H7 (cell line): ENCODE measurements at regions not wholly inside any gene's neighbourhood (a gene's known extent, or its start where the extent isn't known, plus 50 kb on each side); places are given as distances from the start of the nearest gene placed in this dataset.

Experiments
- DNase-seq: peaks from one replicate; pipeline ENCODE4 v3.0.0; 2012
- H3K27me3 ChIP-seq: 2 replicates; pipeline ENCODE4 v1.6.0; 2011; ENCODE audit warnings: mild to moderate bottlenecking, low read length; ENCODE audit not compliant: control insufficient read depth, insufficient read depth
- H3K36me3 ChIP-seq: replicated peaks from 2 replicates; pipeline ENCODE4 v1.5.1; 2011; ENCODE audit warnings: low read length; ENCODE audit not compliant: control insufficient read depth, insufficient read depth
- H3K4me3 ChIP-seq: 2 replicates; pipeline ENCODE4 v1.5.1; 2011; ENCODE audit warnings: low read depth, mild to moderate bottlenecking, control low read depth, low read length, moderate library complexity; ENCODE audit not compliant: insufficient read depth

DNA sequence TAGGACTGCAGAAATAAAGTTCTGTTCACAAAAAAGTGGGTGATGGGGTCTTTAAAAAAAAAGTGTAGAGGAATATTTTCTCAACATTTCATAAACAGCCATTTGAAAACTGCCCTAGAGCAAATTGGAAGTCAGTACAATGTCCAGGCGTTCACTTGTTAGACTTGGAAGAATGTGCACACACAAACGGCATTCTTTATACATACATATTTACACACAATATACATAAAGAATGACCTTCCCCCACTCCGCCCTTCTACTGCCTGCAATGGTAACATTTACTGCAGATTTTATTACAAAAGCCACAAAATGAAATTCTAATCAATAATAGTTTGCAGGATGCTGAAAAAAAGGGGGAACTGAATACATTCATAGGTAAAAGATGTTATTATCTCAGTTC lies 103.4 kb upstream of the TOX3 start:
- H3K36me3 ChIP-seq: no peaks in the 10 kb centered on the region

DNA sequence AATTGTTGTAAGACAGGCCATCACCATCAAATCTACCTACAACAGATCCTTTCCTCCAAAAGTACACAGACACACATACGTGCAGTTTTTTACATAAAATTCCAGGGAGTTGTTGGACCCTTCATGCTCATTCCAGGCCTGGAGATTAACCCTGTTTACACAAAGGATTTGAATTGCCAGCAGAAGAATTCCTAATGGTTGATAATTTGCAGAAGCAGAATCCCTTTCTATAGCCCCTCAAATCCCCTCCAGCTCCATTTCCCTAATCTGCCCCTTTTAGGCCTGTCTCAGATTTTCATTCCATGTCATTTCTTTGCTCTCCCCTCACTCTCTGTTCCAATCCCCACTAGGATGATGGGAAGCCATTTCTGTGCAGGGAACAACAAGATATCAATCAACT lies 102.9 kb upstream of the TOX3 start:
- no peak for DNase-seq
- Histone ChIP-seq H3K27me3 (no peaks in the 10 kb centered on the region), H3K4me3 (no peak overlapping the region), H3K36me3 (no peaks in the 10 kb centered on the region)

More for the DNA sequence above, 103.4 kb upstream of the TOX3 start:
- DNase-seq: no peak
- H3K27me3 ChIP-seq: no peaks in the 10 kb centered on the region
- no peak overlapping the region for H3K4me3 ChIP-seq

DNA sequence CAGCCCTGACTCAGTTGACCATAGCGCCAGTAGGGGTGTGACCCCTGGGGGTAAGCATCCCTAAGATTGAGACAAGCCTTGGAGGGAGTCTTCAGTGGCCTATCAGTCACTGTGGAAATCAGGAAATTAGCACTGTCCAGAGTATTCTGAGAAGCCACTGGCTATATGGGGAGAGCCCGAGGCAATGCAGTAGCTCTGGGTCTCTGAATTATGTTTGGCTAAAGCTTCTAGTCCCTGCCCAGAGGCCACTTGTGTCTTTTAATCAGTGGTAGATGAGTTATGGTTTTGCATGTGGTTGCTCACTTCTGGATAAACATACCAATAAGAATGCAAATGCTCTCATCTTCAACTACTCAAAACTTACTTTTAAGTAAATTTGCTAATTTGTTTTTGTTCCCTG lies 100.6 kb upstream of the TOX3 start:
- Histone ChIP-seq H3K27me3 (no peaks in the 10 kb centered on the region), H3K36me3 (no peaks in the 10 kb centered on the region), H3K4me3 (no peak overlapping the region)
- no peak for DNase-seq

DNA sequence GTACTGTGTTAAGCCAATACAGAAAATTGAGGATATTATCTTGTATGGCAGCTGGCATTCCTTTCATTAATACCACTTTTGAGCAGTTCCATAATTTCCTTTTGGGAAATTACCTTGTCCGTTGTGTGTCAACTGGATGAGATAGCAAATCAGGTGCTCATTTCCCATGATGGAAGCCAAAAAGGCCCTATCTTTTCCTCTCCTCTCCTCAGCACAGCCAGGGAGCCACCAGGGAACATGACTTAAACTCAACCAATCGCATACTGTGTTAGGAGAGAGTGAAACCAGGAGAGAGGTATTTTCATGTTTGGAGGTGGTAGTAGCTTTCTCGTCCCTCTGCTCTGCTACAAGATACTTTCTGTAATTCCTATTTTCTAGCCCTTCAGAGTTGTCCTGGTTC lies 96.1 kb upstream of the TOX3 start:
- Histone ChIP-seq H3K27me3 (no peaks in the 10 kb centered on the region), H3K4me3 (no peak overlapping the region), H3K36me3 (no peaks in the 10 kb centered on the region)
- no peak for DNase-seq

DNA sequence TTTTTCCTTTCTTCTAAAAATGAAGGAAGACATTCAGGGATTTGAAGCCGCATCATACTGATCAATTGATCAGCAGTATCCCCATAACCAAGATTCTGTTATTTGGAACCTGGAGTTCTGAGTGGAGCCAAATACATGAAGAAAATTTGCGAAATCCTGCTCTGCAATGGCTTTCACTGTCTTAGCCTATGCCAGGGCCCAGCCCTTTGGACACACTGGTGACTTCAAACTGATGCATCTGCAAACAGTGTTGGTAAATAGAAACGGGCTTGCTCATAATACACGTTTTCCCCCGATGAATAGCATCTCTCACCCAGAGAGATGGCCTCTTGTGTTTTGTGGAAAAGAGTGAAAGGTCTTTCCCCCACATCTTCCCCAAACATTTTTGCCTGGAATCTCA lies 87.6 kb upstream of the TOX3 start:
- Histone ChIP-seq H3K4me3 (no peak overlapping the region), H3K27me3 (no peaks in the 10 kb centered on the region), H3K36me3 (no peaks in the 10 kb centered on the region)
- no peak for DNase-seq

DNA sequence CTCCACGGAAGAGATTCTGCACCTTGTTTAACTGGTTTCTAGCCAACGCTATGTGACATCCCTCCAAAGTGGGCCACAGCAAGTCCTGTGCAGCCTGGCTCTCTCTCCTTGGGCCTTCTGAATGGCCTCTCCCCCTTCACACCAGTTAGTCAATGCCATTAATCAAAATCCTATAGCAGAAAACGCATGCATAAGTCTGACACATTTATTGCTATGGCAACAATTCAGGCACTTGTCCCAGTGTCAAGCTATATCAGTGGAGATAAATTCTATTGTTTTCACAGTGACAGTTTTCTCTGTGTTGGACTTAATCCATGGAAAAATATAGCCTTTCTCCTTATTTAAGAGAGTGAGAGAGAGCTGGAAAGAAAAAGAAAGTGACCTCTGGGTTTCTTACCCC lies 87.2 kb upstream of the TOX3 start:
- no peaks in the 10 kb centered on the region for H3K27me3 ChIP-seq
- no peaks in the 10 kb centered on the region for H3K36me3 ChIP-seq
- H3K4me3 ChIP-seq: no peak overlapping the region
- DNase-seq: no peak

DNA sequence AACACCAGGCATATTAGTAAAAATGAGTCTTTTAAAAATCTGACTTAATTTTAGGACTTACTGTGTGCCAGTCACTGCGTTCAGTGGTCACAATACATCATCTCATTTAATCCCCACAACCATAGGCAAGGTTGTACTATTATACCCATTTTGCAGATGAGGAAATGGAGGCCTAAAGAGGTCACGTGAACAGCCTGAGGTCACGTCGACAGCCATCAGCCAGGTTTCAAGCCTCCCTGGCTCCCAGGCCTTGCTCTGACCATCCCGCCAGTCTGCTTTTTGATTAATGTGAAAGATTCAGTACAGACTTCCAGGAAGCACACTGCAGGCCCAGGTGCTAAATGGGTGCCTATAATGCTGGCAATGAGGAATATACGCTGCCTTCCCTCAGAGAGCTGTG lies 86.3 kb upstream of the TOX3 start:
- no peak for DNase-seq
- H3K27me3 ChIP-seq: no peaks in the 10 kb centered on the region
- H3K4me3 ChIP-seq: no peak overlapping the region
- no peaks in the 10 kb centered on the region for H3K36me3 ChIP-seq

DNA sequence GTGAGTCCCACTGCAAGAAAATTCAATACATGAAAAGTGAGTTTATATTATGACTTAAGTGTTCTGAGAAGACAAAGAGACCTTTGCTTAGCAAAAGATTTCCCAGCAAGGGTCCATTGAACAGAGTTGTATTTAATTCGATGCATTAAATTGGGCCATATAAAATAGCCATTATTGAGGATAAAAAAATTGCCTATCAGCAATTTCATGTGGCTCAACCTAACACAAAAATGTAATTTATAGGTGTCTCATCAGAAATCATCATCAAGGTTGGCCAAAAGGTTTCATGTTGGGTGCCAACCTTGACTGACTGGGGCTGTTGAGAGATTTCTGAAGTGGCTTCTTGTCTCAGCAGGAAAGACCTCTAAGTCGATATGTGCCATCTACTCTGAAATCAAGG lies 84.8 kb upstream of the TOX3 start:
- no peak for DNase-seq
- Histone ChIP-seq H3K27me3 (no peaks in the 10 kb centered on the region), H3K4me3 (no peak overlapping the region), H3K36me3 (no peaks in the 10 kb centered on the region)

DNA sequence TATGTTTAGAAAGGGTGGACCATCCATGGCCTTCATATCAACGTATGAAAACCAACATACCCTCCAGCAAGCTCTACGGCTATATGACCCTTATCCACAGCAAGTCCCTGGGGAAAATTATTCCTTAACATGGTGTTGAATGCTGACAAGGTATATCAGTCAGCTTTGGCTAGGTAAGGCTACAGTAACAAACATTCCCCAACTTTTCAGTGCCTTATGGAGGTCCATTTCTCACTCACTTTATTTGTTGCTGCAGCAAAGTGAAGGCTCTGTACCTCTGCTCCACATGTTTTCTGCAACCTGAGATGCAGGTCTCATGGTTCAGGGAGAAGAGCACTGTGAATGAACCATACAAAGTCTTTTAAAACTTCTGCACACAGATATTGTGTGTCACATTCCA lies 83.8 kb upstream of the TOX3 start:
- no peak overlapping the region for H3K4me3 ChIP-seq
- H3K36me3 ChIP-seq: no peaks in the 10 kb centered on the region
- DNase-seq: no peak
- H3K27me3 ChIP-seq: no peaks in the 10 kb centered on the region

DNA sequence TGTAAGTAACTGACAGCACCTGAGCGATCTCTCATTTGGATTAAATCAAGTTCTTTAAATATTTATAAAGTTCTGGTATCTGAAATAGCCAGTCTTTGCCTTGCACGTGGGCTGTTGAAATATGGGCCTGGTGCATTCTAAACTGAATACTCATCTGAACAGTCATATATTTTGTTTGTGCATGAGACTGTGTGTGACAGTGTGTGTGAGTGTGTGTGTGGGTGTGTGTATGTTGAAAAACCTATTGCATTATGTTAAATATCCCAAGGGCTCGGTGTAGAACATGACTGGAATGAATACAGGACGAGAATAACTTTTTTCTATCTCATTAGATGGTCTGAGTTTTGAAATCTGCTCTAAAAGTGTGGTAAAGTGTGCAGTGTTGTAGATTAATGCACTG lies 82.4 kb upstream of the TOX3 start:
- H3K27me3 ChIP-seq: no peaks in the 10 kb centered on the region
- no peak for DNase-seq
- H3K4me3 ChIP-seq: no peak overlapping the region
- no peaks in the 10 kb centered on the region for H3K36me3 ChIP-seq

DNA sequence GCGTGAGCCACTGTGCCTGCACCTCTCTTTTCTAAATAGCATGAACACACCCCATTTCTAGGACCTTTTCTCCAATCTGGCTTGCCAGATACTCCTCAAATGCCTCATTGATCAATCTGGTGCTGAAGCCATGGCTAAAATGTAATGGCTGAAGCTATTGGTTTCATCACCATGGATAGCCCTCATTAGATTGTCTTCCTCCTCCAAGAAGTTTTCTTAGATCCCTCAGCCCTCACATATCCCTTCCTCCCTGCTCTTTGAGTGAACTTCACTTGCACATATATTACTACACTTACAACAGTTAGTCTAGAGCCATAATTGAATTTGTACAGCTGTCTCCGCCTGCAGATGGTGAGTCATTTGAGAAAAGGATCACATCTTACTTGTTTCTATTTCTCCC lies 77.9 kb upstream of the TOX3 start:
- no peak for DNase-seq
- H3K36me3 ChIP-seq: no peaks in the 10 kb centered on the region
- no peak overlapping the region for H3K4me3 ChIP-seq
- no peaks in the 10 kb centered on the region for H3K27me3 ChIP-seq

DNA sequence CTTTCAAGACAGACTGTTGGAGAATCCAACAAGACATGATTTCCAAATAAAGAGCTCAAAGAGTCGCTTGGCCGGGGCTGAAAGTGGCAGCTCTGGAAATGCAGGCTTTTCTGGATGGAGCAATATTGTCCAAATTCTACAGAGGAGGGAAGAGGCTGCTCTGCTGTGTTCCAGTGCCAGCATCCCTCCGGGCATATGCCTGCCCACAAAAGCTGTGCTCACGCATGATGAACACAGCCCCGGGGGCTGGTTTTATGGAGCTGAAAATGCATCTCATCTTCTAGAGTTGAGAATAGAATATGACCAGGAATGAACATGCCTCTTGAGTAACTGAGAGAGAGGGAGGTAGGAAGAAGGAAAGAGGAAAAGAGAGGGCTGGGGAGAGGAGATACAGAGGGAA lies 74.7 kb upstream of the TOX3 start:
- Histone ChIP-seq H3K36me3 (no peaks in the 10 kb centered on the region), H3K27me3 (no peaks in the 10 kb centered on the region), H3K4me3 (no peak overlapping the region)
- no peak for DNase-seq

DNA sequence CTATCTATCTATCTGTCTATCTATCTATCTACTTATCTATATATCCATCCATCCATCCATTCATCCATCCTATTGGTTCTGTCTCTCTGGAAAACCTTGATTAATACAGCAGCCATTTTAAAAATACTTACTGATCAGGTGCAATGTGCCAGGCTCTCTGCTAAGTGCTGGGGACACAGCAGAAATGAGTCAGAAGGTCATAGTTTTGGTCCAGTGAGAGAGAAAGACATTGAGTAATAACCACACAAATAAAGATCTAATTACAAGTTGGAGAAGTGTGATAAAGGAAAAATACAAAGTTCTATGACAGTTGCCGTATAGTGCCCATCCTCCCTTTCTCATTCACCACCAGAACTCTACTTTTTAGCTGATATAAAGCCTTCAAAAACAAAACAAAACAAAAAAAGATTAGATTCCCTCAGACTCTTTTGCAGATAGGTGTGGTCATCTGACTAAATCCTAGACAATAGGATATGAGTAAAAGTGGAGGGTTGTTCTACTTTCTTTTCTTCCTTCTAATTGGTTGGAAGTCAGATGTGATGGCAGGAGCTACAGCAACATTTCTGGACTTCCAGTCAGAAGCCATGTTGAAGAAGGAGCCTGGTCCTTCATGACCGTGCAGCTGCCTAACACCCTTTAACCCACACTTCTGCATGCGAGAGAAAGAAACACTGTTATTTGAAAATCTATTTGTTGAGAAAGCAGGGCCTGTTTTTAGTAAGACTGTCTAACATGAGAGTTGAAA lies 72.0 kb upstream of the TOX3 start:
- no peak for DNase-seq
- no peak overlapping the region for H3K4me3 ChIP-seq
- H3K27me3 ChIP-seq: no peaks in the 10 kb centered on the region
- H3K36me3 ChIP-seq: no peaks in the 10 kb centered on the region

DNA sequence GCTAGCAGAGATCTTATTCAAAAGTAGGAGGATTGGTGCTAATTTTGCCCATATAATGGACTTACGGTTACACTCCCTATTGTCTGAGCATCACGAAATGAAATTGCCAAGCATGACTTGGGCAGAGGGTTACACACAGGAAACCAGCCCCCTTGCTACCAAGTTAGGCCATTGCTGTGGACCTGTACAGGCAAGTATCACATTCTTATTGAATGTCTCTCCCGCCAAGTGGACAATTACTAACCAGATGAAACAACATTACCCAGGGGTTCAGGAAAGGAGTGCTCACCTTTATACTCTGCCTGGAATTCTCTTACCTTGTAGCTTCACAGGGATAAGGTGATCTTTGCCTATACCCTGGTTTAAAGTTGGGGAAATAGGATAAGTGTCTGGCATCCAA lies 70.6 kb upstream of the TOX3 start:
- no peaks in the 10 kb centered on the region for H3K36me3 ChIP-seq
- H3K27me3 ChIP-seq: no peaks in the 10 kb centered on the region
- no peak for DNase-seq
- no peak overlapping the region for H3K4me3 ChIP-seq

DNA sequence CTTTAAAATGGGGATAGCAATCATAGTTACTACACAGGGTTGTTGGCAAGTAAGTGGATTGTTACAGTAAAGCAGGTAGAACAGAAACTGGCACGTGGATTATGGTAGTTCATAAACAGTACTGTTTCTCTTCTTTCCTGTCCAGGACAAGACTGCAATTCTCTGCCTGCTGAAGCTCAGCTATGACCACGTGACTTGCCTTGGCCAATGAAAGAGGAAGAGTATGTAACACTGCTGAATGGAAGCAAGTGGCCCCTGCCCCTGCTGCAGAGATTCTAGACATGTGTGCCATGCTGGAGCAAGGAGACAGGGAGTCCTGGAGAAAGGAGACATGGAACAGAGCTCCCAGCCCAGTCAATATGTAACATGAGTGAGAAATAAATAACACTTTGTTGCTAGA lies 66.6 kb upstream of the TOX3 start:
- H3K36me3 ChIP-seq: no peaks in the 10 kb centered on the region
- H3K4me3 ChIP-seq: no peak overlapping the region
- H3K27me3 ChIP-seq: no peaks in the 10 kb centered on the region
- DNase-seq: no peak
